GM12878 (cell line): ENCODE measurements at regions not wholly inside any gene's neighbourhood (a gene's known extent, or its start where the extent isn't known, plus 50 kb on each side); places are given as distances from the start of the nearest gene placed in this dataset.

Experiments used
- ATAC-seq: fragments of 200-7000 bp; cut with Tn5 transposase; 3 replicates; pipeline ENCODE4 v1.9.1; 2020; ENCODE audit warnings: mild to moderate bottlenecking, moderate library complexity
- BruUV-seq: library from RNA; stranded (reverse); fragments of 400-500 nt; replicated peaks from 2 replicates; lab custom pipeline; 2021; lab: Mats Ljungman, UMichigan
- CTCF ChIA-PET: fragments of 300-600 bp; sonication (Branson Sonifier 250); formaldehyde crosslinking; extraction: SDS; loops from one replicate; lab custom pipeline; 2021; ENCODE audit warnings: inconsistent platforms; lab: Yijun Ruan, JAX
- POLR2A ChIA-PET: fragments of 350-600 bp; formaldehyde crosslinking; extraction: SDS; loops from one replicate; lab custom pipeline; 2021; ENCODE audit warnings: inconsistent platforms; lab: Charles Lee
- RAD21 ChIA-PET: fragments of 300-600 bp; sonication (Branson Sonifier 250); formaldehyde crosslinking; loops from one replicate; lab custom pipeline; 2023; ENCODE audit warnings: antibody characterized with exemption; ENCODE audit not compliant: unreplicated experiment; lab: Charles Lee
- SMC1A ChIA-PET: fragments of 300-600 bp; sonication (Branson Sonifier 250); formaldehyde crosslinking; loops from one replicate; lab custom pipeline; 2023; ENCODE audit not compliant: unreplicated experiment, uncharacterized antibody; lab: Charles Lee
- DNase-seq: peaks from one replicate; pipeline ENCODE4 v3.0.0-alpha.2; 2011; ENCODE audit warnings: low read depth, low spot score
- FAIRE-seq: peaks from 3 replicates; lab custom pipeline; 2011; peaks lifted over from hg19 to GRCh38; lab: Jason Lieb, UNC
- H2AFZ ChIP-seq: 2 replicates; pipeline ENCODE4 v1.6.0; 2011; ENCODE audit warnings: low read depth, low read length, control low read depth; ENCODE audit not compliant: control insufficient read depth
- H3K27ac ChIP-seq: 2 replicates; pipeline ENCODE4 v1.5.1; 2011; ENCODE audit warnings: control low read depth; ENCODE audit not compliant: control insufficient read depth, insufficient read depth
- H3K27me3 ChIP-seq, 2 experiments: replicated peaks in 1 of 2; 2 replicates each; pipeline versions ENCODE4 v1.6.0 to v1.6.1; 2011; ENCODE audit warnings: low read length in 1 of 2; ENCODE audit not compliant: control insufficient read depth in 2 of 2, insufficient read depth in 2 of 2
- H3K36me3 ChIP-seq, 2 experiments: 2 replicates each; pipeline ENCODE4 v1.5.1; 2011; ENCODE audit warnings: low read length in 1 of 2; ENCODE audit not compliant: control insufficient read depth in 2 of 2, insufficient read depth in 2 of 2
- H3K4me1 ChIP-seq: 2 replicates; pipeline ENCODE4 v1.6.1; 2011; ENCODE audit warnings: mild to moderate bottlenecking, low read length, moderate library complexity, mixed read lengths; ENCODE audit not compliant: control insufficient read depth, insufficient read depth
- H3K4me2 ChIP-seq: 2 replicates; pipeline ENCODE4 v1.6.0; 2011; ENCODE audit warnings: control low read depth; ENCODE audit not compliant: control insufficient read depth, insufficient read depth
- H3K4me3 ChIP-seq: fragments of 200-600 bp; sonication (generic); 2 replicates; pipeline ENCODE4 v1.5.1; 2016
- H3K79me2 ChIP-seq: 2 replicates; pipeline ENCODE4 v1.6.0; 2011; ENCODE audit warnings: low read length; ENCODE audit not compliant: control insufficient read depth, insufficient read depth
- H3K9ac ChIP-seq: 2 replicates; pipeline ENCODE4 v1.8.0; 2011; ENCODE audit warnings: low read length, control low read depth, mixed read lengths; ENCODE audit not compliant: control insufficient read depth, insufficient read depth
- H3K9me3 ChIP-seq: replicated peaks from 3 replicates; pipeline ENCODE4 v1.5.1; 2011; ENCODE audit warnings: mild to moderate bottlenecking, low read length; ENCODE audit not compliant: control insufficient read depth, insufficient read depth
- H4K20me1 ChIP-seq: 2 replicates; pipeline ENCODE4 v1.6.0; 2011; ENCODE audit not compliant: control insufficient read depth, insufficient read depth
- BRCA1 ChIP-seq: IDR thresholded peaks from 2 replicates; pipeline ENCODE4 v1.6.1; 2011; ENCODE audit warnings: low read depth, low read length, improper control_type of control experiment
- CBX3 ChIP-seq: fragments of 200-600 bp; sonication (generic); IDR thresholded peaks from 2 replicates; pipeline ENCODE4 v1.6.1; 2016; ENCODE audit warnings: low read depth, borderline replicate concordance
- EED ChIP-seq: sonication (generic); IDR thresholded peaks from 2 replicates; pipeline ENCODE4 v1.6.1; 2016; ENCODE audit warnings: antibody characterized with exemption, low read depth
- EP300 ChIP-seq, 2 experiments: fragments of 150-350 bp in 1 of 2; IDR thresholded peaks; 2 replicates each; pipeline ENCODE4 v1.6.1; 2011 to 2012; ENCODE audit warnings: low read depth in 2 of 2, low read length in 2 of 2, borderline replicate concordance in 1 of 2, improper control_type of control experiment in 1 of 2, inconsistent platforms in 1 of 2; ENCODE audit not compliant: control insufficient read depth in 1 of 2
- ESRRA ChIP-seq: IDR thresholded peaks from 2 replicates; pipeline ENCODE4 v1.6.1; 2012; ENCODE audit warnings: mild to moderate bottlenecking, low read length, improper control_type of control experiment
- EZH2 ChIP-seq: IDR thresholded peaks from 2 replicates; pipeline ENCODE4 v1.6.1; 2012; ENCODE audit warnings: low read depth, mild to moderate bottlenecking, control low read depth, inconsistent platforms, low read length, borderline replicate concordance; ENCODE audit not compliant: control insufficient read depth
- FOXM1 ChIP-seq: IDR thresholded peaks from 2 replicates; pipeline ENCODE4 v1.6.1; 2012; ENCODE audit warnings: low read depth, mild to moderate bottlenecking, inconsistent platforms, low read length, moderate library complexity
- IKZF1 ChIP-seq: fragments of 450-650 bp; conservative IDR thresholded peaks from 2 replicates; pipeline ENCODE4 v1.6.1; 2017; ENCODE audit warnings: antibody characterized with exemption, mild to moderate bottlenecking
- MTA2 ChIP-seq: fragments of 450-650 bp; IDR thresholded peaks from 2 replicates; pipeline ENCODE4 v1.6.1; 2016; ENCODE audit warnings: low read depth, mild to moderate bottlenecking, moderate library complexity
- MYB ChIP-seq: fragments of 150-350 bp; IDR thresholded peaks from 2 replicates; pipeline ENCODE4 v1.6.1; 2014; ENCODE audit warnings: mild to moderate bottlenecking, low read depth, low read length, borderline replicate concordance
- MYC ChIP-seq: IDR thresholded peaks from 2 replicates; pipeline ENCODE4 v1.6.1; 2011; ENCODE audit warnings: mild to moderate bottlenecking, low read length, moderate library complexity, inconsistent platforms; ENCODE audit not compliant: insufficient read depth, insufficient replicate concordance, insufficient read length, severe bottlenecking
- NFYA ChIP-seq: IDR thresholded peaks from 2 replicates; pipeline ENCODE4 v1.6.1; 2011; ENCODE audit warnings: low read depth, mild to moderate bottlenecking, low read length, improper control_type of control experiment, borderline replicate concordance
- NR2C1 ChIP-seq: fragments of 450-650 bp; IDR thresholded peaks from 2 replicates; pipeline ENCODE4 v1.6.1; 2017; ENCODE audit warnings: antibody characterized with exemption, mild to moderate bottlenecking, moderate library complexity
- NR2C2 ChIP-seq: IDR thresholded peaks from 2 replicates; pipeline ENCODE4 v1.6.1; 2011; ENCODE audit warnings: borderline replicate concordance, low read depth; ENCODE audit not compliant: control insufficient read depth, insufficient read length
- PAX8 ChIP-seq: fragments of 450-650 bp; IDR thresholded peaks from 2 replicates; pipeline ENCODE4 v1.6.1; 2017; ENCODE audit warnings: mild to moderate bottlenecking, moderate library complexity
- RAD51 ChIP-seq: fragments of 450-650 bp; IDR thresholded peaks from 2 replicates; pipeline ENCODE4 v1.6.1; 2016; ENCODE audit warnings: moderate library complexity, mild to moderate bottlenecking, inconsistent platforms
- RBBP5 ChIP-seq: fragments of 200-600 bp; sonication (generic); conservative IDR thresholded peaks from 2 replicates; pipeline ENCODE4 v1.6.1; 2016
- STAT1 ChIP-seq: fragments of 450-650 bp; conservative IDR thresholded peaks from 2 replicates; pipeline ENCODE4 v1.6.1; 2014; ENCODE audit warnings: antibody characterized with exemption, mild to moderate bottlenecking
- ZNF384 ChIP-seq: IDR thresholded peaks from 2 replicates; pipeline ENCODE4 v1.6.1; 2012; ENCODE audit warnings: low read depth, mild to moderate bottlenecking, low read length, improper control_type of control experiment, borderline replicate concordance
- WGBS: methylation state at CpG from one replicate; pipeline ENCODE4 v1.1.6; 2016; ENCODE audit warnings: low lambda C conversion rate; ENCODE audit not compliant: insufficient replicate concordance, insufficient coverage; ENCODE audit errors: missing lambda C conversion rate; 5-methylcytosine and 5-hydroxymethylcytosine counted together
- in situ Hi-C: fragments of 300-500 bp; cut with MboI; formaldehyde crosslinking; loops from 9 replicates; pipeline ENCODE4 v1.14.3; 2018; ENCODE audit warnings: mixed read lengths
- intact Hi-C: fragments of 100-400 bp; cut with micrococcal nuclease; formaldehyde crosslinking; loops from one replicate; pipeline ENCODE4 v1.14.2; 2022; ENCODE audit not compliant: unreplicated experiment
- TF ChIP-seq, protein P1 (sequence below): fragments of 450-650 bp; IDR thresholded peaks from 2 replicates; pipeline ENCODE4 v1.6.1; 2018; ENCODE audit warnings: borderline replicate concordance, mild to moderate bottlenecking; ENCODE audit not compliant: partially characterized antibody

GRCh38 chr16:65294165-65294564, 172.3 kb upstream of the CDH11 start (continued):
- TF ChIP-seq, protein P1, sequence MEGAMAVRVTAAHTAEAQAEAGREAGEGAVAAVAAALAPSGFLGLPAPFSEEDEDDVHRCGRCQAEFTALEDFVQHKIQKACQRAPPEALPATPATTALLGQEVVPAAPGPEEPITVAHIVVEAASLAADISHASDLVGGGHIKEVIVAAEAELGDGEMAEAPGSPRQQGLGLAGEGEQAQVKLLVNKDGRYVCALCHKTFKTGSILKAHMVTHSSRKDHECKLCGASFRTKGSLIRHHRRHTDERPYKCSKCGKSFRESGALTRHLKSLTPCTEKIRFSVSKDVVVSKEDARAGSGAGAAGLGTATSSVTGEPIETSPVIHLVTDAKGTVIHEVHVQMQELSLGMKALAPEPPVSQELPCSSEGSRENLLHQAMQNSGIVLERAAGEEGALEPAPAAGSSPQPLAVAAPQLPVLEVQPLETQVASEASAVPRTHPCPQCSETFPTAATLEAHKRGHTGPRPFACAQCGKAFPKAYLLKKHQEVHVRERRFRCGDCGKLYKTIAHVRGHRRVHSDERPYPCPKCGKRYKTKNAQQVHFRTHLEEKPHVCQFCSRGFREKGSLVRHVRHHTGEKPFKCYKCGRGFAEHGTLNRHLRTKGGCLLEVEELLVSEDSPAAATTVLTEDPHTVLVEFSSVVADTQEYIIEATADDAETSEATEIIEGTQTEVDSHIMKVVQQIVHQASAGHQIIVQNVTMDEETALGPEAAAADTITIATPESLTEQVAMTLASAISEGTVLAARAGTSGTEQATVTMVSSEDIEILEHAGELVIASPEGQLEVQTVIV, result no peak
- TF ChIP-seq ESRRA, result no peak
- TF ChIP-seq IKZF1, result no peak
- TF ChIP-seq MTA2, result no peak
- no peak for TF ChIP-seq EP300 (IDR thresholded peaks at IDR 0.05; ENCODE audit: borderline replicate concordance in 1 of 2, control insufficient read depth in 1 of 2, low read depth in 2 of 2, low read length in 2 of 2)
- no peak for TF ChIP-seq MYC
- TF ChIP-seq CBX3, result no peak
- no peak for TF ChIP-seq MYB

DNA sequence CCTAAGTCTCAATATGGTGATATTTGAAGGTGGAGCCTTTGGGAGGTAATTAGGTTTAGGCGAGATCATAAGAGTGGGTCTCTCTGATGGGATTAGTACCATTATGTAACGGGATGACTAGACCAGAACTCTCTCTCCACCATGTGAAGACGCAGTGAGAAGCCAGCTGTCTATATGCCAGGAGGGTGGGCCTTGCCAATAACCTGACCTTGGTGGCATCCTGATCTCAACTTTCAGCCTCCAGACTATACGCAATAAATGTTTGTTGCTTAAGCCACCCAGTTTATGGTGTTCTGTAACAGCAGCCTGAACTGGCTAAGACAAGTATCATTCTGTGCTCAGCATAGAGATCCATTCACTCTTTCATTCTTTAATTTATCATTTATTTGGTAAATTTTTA, 167.2 kb upstream of the CDH11 start:
- H3K79me2 ChIP-seq, result no peaks in the 10 kb centered on the region
- no peak overlapping the region for H3K27ac ChIP-seq
- POLR2A ChIA-PET, result no interaction called here
- no peak overlapping the region for H2AFZ ChIP-seq
- WGBS, result 25% methylated on average over 4 of the region's 4 CpGs
- SMC1A ChIA-PET, result no interaction called here
- RAD21 ChIA-PET, result no interaction called here
- no peaks in the 10 kb centered on the region for H4K20me1 ChIP-seq
- no peaks in the 10 kb centered on the region for H3K4me1 ChIP-seq
- no peaks in the 10 kb centered on the region for H3K27me3 ChIP-seq
- in situ Hi-C loops (no loop called here), intact Hi-C loops (no loop called here)
- TF ChIP-seq NR2C2 (no peak), FOXM1 (no peak), PAX8 (no peak), RBBP5 (no peak), NFYA (no peak), EED (no peak), NR2C1 (no peak), EZH2 (no peak), RAD51 (no peak), ZNF384 (no peak), STAT1 (no peak), BRCA1 (no peak)
- H3K4me3 ChIP-seq, result no peak overlapping the region
- ATAC-seq (no peak), DNase-seq (no peak), FAIRE-seq (no peak)
- H3K9ac ChIP-seq, result no peak overlapping the region
- H3K4me2 ChIP-seq, result no peak overlapping the region
- CTCF ChIA-PET, result no interaction called here
- BruUV-seq, result no TSS peak
- H3K36me3 ChIP-seq, result no peaks in the 10 kb centered on the region
- no peaks in the 10 kb centered on the region for H3K9me3 ChIP-seq
